ENCODE measurements at regions not wholly inside any gene's neighbourhood (a gene's known extent, or its start where the extent isn't known, plus 50 kb on each side); places are given as distances from the start of the nearest gene placed in this dataset.

DNA sequence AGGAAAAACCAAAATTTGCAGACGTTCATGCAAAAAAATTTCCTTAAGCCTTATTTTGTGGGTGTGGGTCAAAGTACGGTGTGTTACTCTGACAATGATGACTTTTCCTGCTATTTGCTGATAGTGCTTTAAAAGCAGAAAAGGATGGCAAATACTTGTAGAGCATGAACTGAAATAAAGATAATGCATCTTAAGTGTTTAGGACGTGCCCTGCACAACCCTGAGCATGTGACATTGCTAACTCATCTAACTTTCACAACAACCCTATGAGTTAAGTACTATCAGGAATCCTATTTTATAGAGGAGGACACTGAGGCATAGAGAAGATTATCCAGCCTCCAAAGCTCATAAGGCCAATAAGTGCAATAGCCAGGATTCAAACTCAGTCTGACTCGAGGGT, 143.3 kb downstream of the RNF152 start:
- ChIA-PET CTCF (no interaction called here), POLR2A (no interaction called here)
- TF ChIP-seq CTCF (IDR thresholded peaks at IDR 0.05; ENCODE audit: control extremely low read depth, extremely low read depth, low read depth, missing control alignments), result no peak
- DNase-seq (ENCODE audit: extremely low spot score), result no peak

GRCh38 chr18:61749031-61749430, 143.8 kb downstream of the RNF152 start:
- POLR2A ChIA-PET, result no interaction called here
- no peak for DNase-seq (ENCODE audit: extremely low spot score)
- no peak for TF ChIP-seq CTCF (IDR thresholded peaks at IDR 0.05; ENCODE audit: control extremely low read depth, extremely low read depth, low read depth, missing control alignments)
- CTCF ChIA-PET, result no interaction called here

DNA sequence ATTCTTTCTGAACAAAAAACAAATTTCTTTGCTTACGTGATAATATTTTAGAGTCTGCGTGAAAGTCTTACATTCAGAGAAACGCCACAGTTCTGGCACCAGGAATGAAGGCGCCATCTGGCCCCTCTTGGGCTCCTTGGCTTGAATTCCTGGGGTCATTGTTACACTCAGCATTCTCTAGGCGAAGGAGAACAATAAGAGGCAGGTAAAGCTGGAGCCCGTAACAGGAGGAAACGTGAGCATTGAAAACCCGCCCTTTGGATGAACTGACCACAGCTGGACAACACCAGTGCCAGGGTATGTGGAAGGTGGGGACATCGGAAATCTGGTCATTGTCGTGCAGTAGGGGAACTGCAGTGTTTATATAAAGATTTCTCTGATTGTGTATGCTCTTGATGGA, 144.8 kb downstream of the RNF152 start:
- CTCF ChIA-PET, result interaction anchor here (1.0 kb wide), 1 partner anchor 9 kb away, joined by 3 read pairs; no protein-coding TSS in a partner anchor
- POLR2A ChIA-PET, result no interaction called here
- TF ChIP-seq CTCF (IDR thresholded peaks at IDR 0.05; ENCODE audit: control extremely low read depth, extremely low read depth, low read depth, missing control alignments), result no peak
- no peak for DNase-seq (ENCODE audit: extremely low spot score)

GRCh38 chr18:61743775-61744531, 148.9 kb downstream of the RNF152 start:
- no peak for DNase-seq (ENCODE audit: extremely low spot score)
- CTCF ChIA-PET, result no interaction called here
- TF ChIP-seq CTCF (IDR thresholded peaks at IDR 0.05; ENCODE audit: control extremely low read depth, extremely low read depth, low read depth, missing control alignments), result no peak
- POLR2A ChIA-PET, result no interaction called here

GRCh38 chr18:61742565-61743429, 150.0 kb downstream of the RNF152 start:
- ChIA-PET CTCF (no interaction called here), POLR2A (no interaction called here)
- DNase-seq (ENCODE audit: extremely low spot score), result no peak
- TF ChIP-seq CTCF (IDR thresholded peaks at IDR 0.05; ENCODE audit: control extremely low read depth, extremely low read depth, low read depth, missing control alignments), result no peak

DNA sequence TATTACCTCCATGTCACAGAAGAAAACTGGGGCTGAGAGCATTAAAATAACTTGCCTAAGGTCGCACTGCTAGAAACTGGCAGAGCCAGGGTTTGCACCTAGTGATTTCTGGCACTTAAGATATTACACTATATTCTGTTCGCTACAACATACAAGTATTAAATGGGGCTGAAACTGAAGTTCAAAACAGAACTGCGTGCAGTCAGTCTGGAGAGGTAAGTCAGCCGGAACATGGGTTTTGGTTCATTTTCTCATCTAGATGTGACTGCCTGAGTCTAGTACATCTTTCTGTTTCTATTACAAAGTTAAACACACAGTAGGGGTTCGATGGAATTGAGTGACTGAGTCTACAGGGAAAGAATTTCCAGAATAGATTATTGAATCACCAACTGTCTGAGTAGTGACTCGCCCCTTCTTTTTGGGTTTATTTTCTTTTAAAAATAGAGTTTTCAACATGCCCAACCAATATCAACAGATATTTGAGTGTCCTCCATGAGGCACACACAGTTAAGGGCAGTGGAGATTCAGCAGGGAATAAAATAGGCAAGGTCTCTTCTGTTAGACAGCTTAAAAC, 150.8 kb downstream of the RNF152 start:
- TF ChIP-seq CTCF (IDR thresholded peaks at IDR 0.05; ENCODE audit: control extremely low read depth, extremely low read depth, low read depth, missing control alignments), result no peak
- ChIA-PET POLR2A (no interaction called here), CTCF (interaction anchor here (1.5 kb wide), 1 partner anchor 15 kb away, joined by 4 read pairs; no protein-coding TSS in a partner anchor)
- no peak for DNase-seq (ENCODE audit: extremely low spot score)

Data from GM10248 (cell line).